Subcutaneous abdominal adipose tissue (tissue), 5 donors: ENCODE measurements at regions not wholly inside any gene's neighbourhood (a gene's known extent, or its start where the extent isn't known, plus 50 kb on each side); places are given as distances from the start of the nearest gene placed in this dataset.

Experiments used
- H3K27ac ChIP-seq: one replicate; pipeline ENCODE4 v1.7.0; 2013; ENCODE audit warnings: low read depth, mild to moderate bottlenecking, inconsistent platforms, low read length, moderate library complexity
- H3K27me3 ChIP-seq, 5 donors: one replicate each; pipeline ENCODE4 v1.7.0; 2013; ENCODE audit warnings: low read length in 5 of 5, inconsistent platforms in 1 of 5; ENCODE audit not compliant: control insufficient read depth in 5 of 5, insufficient read depth in 4 of 5
- H3K36me3 ChIP-seq, 5 donors: one replicate each; pipeline ENCODE4 v1.7.0; 2013; ENCODE audit warnings: low read length in 5 of 5; ENCODE audit not compliant: control insufficient read depth in 5 of 5, insufficient read depth in 5 of 5
- H3K4me1 ChIP-seq, 5 donors: one replicate each; pipeline ENCODE4 v1.7.0; 2013; ENCODE audit warnings: low read length in 5 of 5, mild to moderate bottlenecking in 3 of 5, moderate library complexity in 1 of 5; ENCODE audit not compliant: control insufficient read depth in 5 of 5, insufficient read depth in 5 of 5
- H3K4me3 ChIP-seq, 5 donors: one replicate each; pipeline ENCODE4 v1.7.0; 2013; ENCODE audit warnings: low read length in 5 of 5, low read depth in 1 of 5
- H3K9ac ChIP-seq, 5 donors: one replicate each; pipeline ENCODE4 v1.7.0; 2013; ENCODE audit warnings: low read length in 5 of 5, mild to moderate bottlenecking in 4 of 5, moderate library complexity in 3 of 5
- H3K9me3 ChIP-seq, 5 donors: one replicate each; pipeline ENCODE4 v1.7.0; 2013; ENCODE audit warnings: low read length in 5 of 5; ENCODE audit not compliant: control insufficient read depth in 5 of 5
- donor health status: healthy.
- donor health status: healthy.
- donor health status: healthy.
- donor health status: healthy.
- donor health status: healthy.

GRCh38 chr2:9745153-9745899, 97.9 kb upstream of the TAF1B start:
- no peak overlapping the region for H3K9ac ChIP-seq
- H3K4me1 ChIP-seq: peaks cover 0 to 6% (median 0%) of the 10 kb centered on the region in 5 donors
- no peaks in the 10 kb centered on the region for H3K36me3 ChIP-seq
- no peak overlapping the region for H3K27ac ChIP-seq
- no peaks in the 10 kb centered on the region for H3K9me3 ChIP-seq
- H3K27me3 ChIP-seq: no peaks in the 10 kb centered on the region
- no peak overlapping the region for H3K4me3 ChIP-seq

- Histone ChIP-seq H3K9ac (no peak overlapping the region), H3K4me1 (peaks cover 0 to 6% (median 0%) of the 10 kb centered on the region in 5 donors), H3K36me3 (no peaks in the 10 kb centered on the region), H3K9me3 (no peaks in the 10 kb centered on the region), H3K27ac (no peak overlapping the region), H3K27me3 (peaks cover 0 to 7% (median 0%) of the 10 kb centered on the region in 5 donors), H3K4me3 (no peak overlapping the region)
Observed at GRCh38 chr2:9747396-9747795, 95.9 kb upstream of the TAF1B start.

- Histone ChIP-seq H3K27me3 (peaks cover 0 to 12% (median under 1%) of the 10 kb centered on the region in 5 donors), H3K27ac (no peak overlapping the region), H3K4me1 (peaks cover 0 to 18% (median 8%) of the 10 kb centered on the region in 5 donors), H3K9ac (no peak overlapping the region), H3K36me3 (no peaks in the 10 kb centered on the region), H3K4me3 (no peak overlapping the region), H3K9me3 (no peaks in the 10 kb centered on the region)
Observed at GRCh38 chr2:9748577-9748976, 94.7 kb upstream of the TAF1B start.

- H3K27ac ChIP-seq: no peak overlapping the region
- no peak overlapping the region for H3K9ac ChIP-seq
- peaks cover 0 to 20% (median 5%) of the 10 kb centered on the region in 5 donors for H3K27me3 ChIP-seq
- peaks cover 0 to 18% (median 9%) of the 10 kb centered on the region in 5 donors for H3K4me1 ChIP-seq
- H3K36me3 ChIP-seq: no peaks in the 10 kb centered on the region
- H3K4me3 ChIP-seq: no peak overlapping the region
- no peaks in the 10 kb centered on the region for H3K9me3 ChIP-seq
Observed at GRCh38 chr2:9749546-9750223, 93.6 kb upstream of the TAF1B start.

GRCh38 chr2:9750224-9751215, 92.8 kb upstream of the TAF1B start:
- peaks cover 0 to 18% (median 9%) of the 10 kb centered on the region in 5 donors for H3K4me1 ChIP-seq
- no peak overlapping the region for H3K4me3 ChIP-seq
- no peak overlapping the region for H3K27ac ChIP-seq
- H3K9ac ChIP-seq: no peak overlapping the region
- no peaks in the 10 kb centered on the region for H3K9me3 ChIP-seq
- H3K36me3 ChIP-seq: no peaks in the 10 kb centered on the region
- H3K27me3 ChIP-seq: peaks cover 0 to 27% (median 5%) of the 10 kb centered on the region in 5 donors

GRCh38 chr2:9751831-9752230, 91.4 kb upstream of the TAF1B start:
- no peaks in the 10 kb centered on the region for H3K9me3 ChIP-seq
- no peak overlapping the region for H3K27ac ChIP-seq
- no peak overlapping the region for H3K4me3 ChIP-seq
- H3K27me3 ChIP-seq: peaks cover 3 to 30% (median 9%) of the 10 kb centered on the region in 5 donors
- H3K36me3 ChIP-seq: no peaks in the 10 kb centered on the region
- no peak overlapping the region for H3K9ac ChIP-seq
- H3K4me1 ChIP-seq: peaks cover 0 to 18% (median 10%) of the 10 kb centered on the region in 5 donors

GRCh38 chr2:9752441-9753275, 90.6 kb upstream of the TAF1B start:
- peak overlapping the region in 2 of 5 donors; percentile 10 to 36 for H3K4me3 ChIP-seq
- no peak overlapping the region for H3K27ac ChIP-seq
- no peaks in the 10 kb centered on the region for H3K9me3 ChIP-seq
- H3K36me3 ChIP-seq: no peaks in the 10 kb centered on the region
- peaks cover 6 to 36% (median 14%) of the 10 kb centered on the region in 5 donors for H3K27me3 ChIP-seq
- H3K4me1 ChIP-seq: peaks cover 0 to 25% (median 18%) of the 10 kb centered on the region in 5 donors
- peak overlapping the region in 1 of 5 donors; percentile 9 for H3K9ac ChIP-seq

- Histone ChIP-seq H3K27ac (no peak overlapping the region), H3K36me3 (no peaks in the 10 kb centered on the region), H3K4me3 (peak overlapping the region in 3 of 5 donors; percentile 10 to 36 (median 19)), H3K27me3 (peaks cover 6 to 39% (median 14%) of the 10 kb centered on the region in 5 donors), H3K9ac (peak overlapping the region in 1 of 5 donors; percentile 9), H3K9me3 (no peaks in the 10 kb centered on the region), H3K4me1 (peaks cover 0 to 31% (median 24%) of the 10 kb centered on the region in 5 donors)
Observed at GRCh38 chr2:9753276-9753600, 90.0 kb upstream of the TAF1B start.
